WTC11 (cell line): ENCODE measurements at regions not wholly inside any gene's neighbourhood (a gene's known extent, or its start where the extent isn't known, plus 50 kb on each side); places are given as distances from the start of the nearest gene placed in this dataset.
"Not testable (repeated sequence)": the region's sequence is repeated elsewhere in the genome, so short reads cannot be mapped to it uniquely, and the experiment has no call there.

ENCODE experiments used
- ATAC-seq: fragments of 200-7000 bp; cut with Tn5 transposase; 2 replicates; pipeline ENCODE4 v1.10.0; 2021; ENCODE audit warnings: mild to moderate bottlenecking, moderate library complexity
- CTCF ChIA-PET: fragments of 300-600 bp; sonication (Branson Sonifier 250); formaldehyde crosslinking; loops from one replicate; lab custom pipeline; 2021; ENCODE audit warnings: antibody characterized with exemption; lab: Charles Lee
- POLR2A ChIA-PET: fragments of 350-600 bp; sonication (Branson Sonifier 250); formaldehyde crosslinking; loops from one replicate; lab custom pipeline; 2021; ENCODE audit warnings: antibody characterized with exemption; lab: Charles Lee
- DNase-seq: peaks from one replicate; pipeline ENCODE4 v3.0.0; 2021; ENCODE audit warnings: low spot score
- H3K27ac Mint-ChIP-seq: 2 replicates; pipeline ENCODE4 v1.8.0; 2021; ENCODE audit warnings: mixed read lengths
- H3K27me3 Mint-ChIP-seq: 2 replicates; pipeline ENCODE4 v1.8.0; 2021; ENCODE audit warnings: low read depth, mild to moderate bottlenecking, moderate library complexity, mixed read lengths
- H3K36me3 Mint-ChIP-seq: 2 replicates; pipeline ENCODE4 v1.8.0; 2021; ENCODE audit warnings: mixed read lengths
- H3K4me1 Mint-ChIP-seq: 2 replicates; pipeline ENCODE4 v1.8.0; 2022; ENCODE audit warnings: mixed read lengths
- H3K4me3 Mint-ChIP-seq: 2 replicates; pipeline ENCODE4 v1.8.0; 2021; ENCODE audit warnings: mild to moderate bottlenecking, moderate library complexity, mixed read lengths
- H3K9me3 Mint-ChIP-seq: 2 replicates; pipeline ENCODE4 v1.8.0; 2021; ENCODE audit warnings: mixed read lengths
- AR ChIP-seq: fragments of 250-450 bp; sonication (Bioruptor Pico); IDR thresholded peaks from 2 replicates; pipeline ENCODE4 v1.9.0; 2021; ENCODE audit warnings: mild to moderate bottlenecking
- ARID4B ChIP-seq: sonication (generic); formaldehyde crosslinking; IDR thresholded peaks from 2 replicates; pipeline ENCODE4 v1.8.0; 2023; ENCODE audit warnings: missing genetic modification reagents, mild to moderate bottlenecking, borderline replicate concordance
- CREB1 ChIP-seq: sonication (generic); formaldehyde crosslinking; IDR thresholded peaks from 2 replicates; pipeline ENCODE4 v1.8.0; 2023; ENCODE audit warnings: mild to moderate bottlenecking, missing genetic modification reagents
- ELF4 ChIP-seq: sonication (generic); formaldehyde crosslinking; IDR thresholded peaks from 2 replicates; pipeline ENCODE4 v1.8.1; 2022; ENCODE audit warnings: low read depth, mild to moderate bottlenecking, moderate library complexity, missing genetic modification reagents
- IRF1 ChIP-seq: sonication (generic); formaldehyde crosslinking; IDR thresholded peaks from 2 replicates; pipeline ENCODE4 v1.8.0; 2023; ENCODE audit warnings: missing genetic modification reagents
- IRF2 ChIP-seq: sonication (generic); formaldehyde crosslinking; IDR thresholded peaks from 2 replicates; pipeline ENCODE4 v1.8.0; 2022; ENCODE audit warnings: low read depth, missing genetic modification reagents, borderline replicate concordance
- MXD4 ChIP-seq: fragments of 250-450 bp; sonication (Bioruptor Pico); IDR thresholded peaks from 2 replicates; pipeline ENCODE4 v1.8.0; 2021; ENCODE audit warnings: mild to moderate bottlenecking, moderate library complexity, borderline replicate concordance
- OVOL2 ChIP-seq: fragments of 250-450 bp; sonication (Bioruptor Pico); IDR thresholded peaks from 2 replicates; pipeline ENCODE4 v1.9.0; 2021; ENCODE audit warnings: mild to moderate bottlenecking, borderline replicate concordance
- RELA ChIP-seq: sonication (generic); formaldehyde crosslinking; IDR thresholded peaks from 2 replicates; pipeline ENCODE4 v1.8.1; 2022; ENCODE audit warnings: missing genetic modification reagents, mild to moderate bottlenecking, borderline replicate concordance
- SMAD3 ChIP-seq: sonication (generic); formaldehyde crosslinking; IDR thresholded peaks from 2 replicates; pipeline ENCODE4 v1.8.0; 2022; ENCODE audit warnings: missing genetic modification reagents, mild to moderate bottlenecking, borderline replicate concordance
- SOX15 ChIP-seq: fragments of 250-450 bp; sonication (Bioruptor Pico); IDR thresholded peaks from 2 replicates; pipeline ENCODE4 v1.9.0; 2021; ENCODE audit warnings: mild to moderate bottlenecking
- SP1 ChIP-seq: sonication (generic); formaldehyde crosslinking; conservative IDR thresholded peaks from 2 replicates; pipeline ENCODE4 v1.8.1; 2022; ENCODE audit warnings: missing genetic modification reagents
- TCF7 ChIP-seq: sonication (generic); formaldehyde crosslinking; IDR thresholded peaks from 2 replicates; pipeline ENCODE4 v1.8.0; 2022; ENCODE audit warnings: mild to moderate bottlenecking, low read depth, missing genetic modification reagents, moderate library complexity
- ZBTB21 ChIP-seq: sonication (generic); formaldehyde crosslinking; IDR thresholded peaks from 2 replicates; pipeline ENCODE4 v1.8.1; 2023; ENCODE audit warnings: mild to moderate bottlenecking, missing genetic modification reagents, borderline replicate concordance
- ZNF232 ChIP-seq: sonication (generic); formaldehyde crosslinking; IDR thresholded peaks from 2 replicates; pipeline ENCODE4 v1.8.0; 2022; ENCODE audit warnings: mild to moderate bottlenecking, missing genetic modification reagents
- ZNF263 ChIP-seq: sonication (generic); formaldehyde crosslinking; IDR thresholded peaks from 2 replicates; pipeline ENCODE4 v1.8.1; 2022; ENCODE audit warnings: low read depth, mild to moderate bottlenecking, moderate library complexity, missing genetic modification reagents
- ZNF396 ChIP-seq: fragments of 250-450 bp; sonication (Bioruptor Pico); IDR thresholded peaks from 2 replicates; pipeline ENCODE4 v1.8.0; 2021; ENCODE audit warnings: mild to moderate bottlenecking, moderate library complexity, borderline replicate concordance
- ZNF423 ChIP-seq: fragments of 250-450 bp; sonication (Bioruptor Pico); IDR thresholded peaks from 2 replicates; pipeline ENCODE4 v2.1.2; 2022; ENCODE audit warnings: mild to moderate bottlenecking, moderate library complexity
- ZNF425 ChIP-seq: fragments of 250-450 bp; sonication (Bioruptor Pico); conservative IDR thresholded peaks from 2 replicates; pipeline ENCODE4 v1.9.0; 2021; ENCODE audit warnings: mild to moderate bottlenecking
- ZSCAN18 ChIP-seq: fragments of 250-450 bp; sonication (Bioruptor Pico); IDR thresholded peaks from 2 replicates; pipeline ENCODE4 v2.1.2; 2022; ENCODE audit warnings: mild to moderate bottlenecking, moderate library complexity

GRCh38 chr7:155237730-155238129 lies 59.9 kb upstream of the INSIG1 start:
- peaks cover 19% of the 10 kb centered on the region for H3K4me1 Mint-ChIP-seq
- H3K36me3 Mint-ChIP-seq, result peaks cover 22% of the 10 kb centered on the region
- no peaks in the 10 kb centered on the region; the same call in 1 of the 2 replicates for H3K27me3 Mint-ChIP-seq
- no peak for DNase-seq
- ChIA-PET POLR2A (no interaction called here), CTCF (no interaction called here)
- no peak overlapping the region for H3K27ac Mint-ChIP-seq
- TF ChIP-seq ZNF396 (CRISPR knock-in tag) (no peak), CREB1 (CRISPR knock-in tag) (no peak), ZNF263 (no peak), SMAD3 (no peak), ELF4 (CRISPR knock-in tag) (no peak), IRF2 (CRISPR knock-in tag) (no peak), TCF7 (CRISPR knock-in tag) (no peak)
- H3K4me3 Mint-ChIP-seq, result no peak overlapping the region
- no peak for ATAC-seq
- H3K9me3 Mint-ChIP-seq, result peaks cover 31% of the 10 kb centered on the region

- not testable (repeated sequence) for ATAC-seq, H3K4me3 Mint-ChIP-seq
- peaks cover 37% of the 10 kb centered on the region for H3K36me3 Mint-ChIP-seq
Observed at GRCh38 chr7:155239431-155240087, 58.1 kb upstream of the INSIG1 start.

GRCh38 chr7:155244675-155245074 lies 53.0 kb upstream of the INSIG1 start:
- Mint-ChIP-seq H3K27ac (no peak overlapping the region), H3K27me3 (peaks cover 4% of the 10 kb centered on the region; the same call in 1 of the 2 replicates), H3K36me3 (peaks cover 31% of the 10 kb centered on the region), H3K4me3 (no peak overlapping the region), H3K9me3 (peaks cover 50% of the 10 kb centered on the region), H3K4me1 (peaks cover 12% of the 10 kb centered on the region)
- ChIA-PET POLR2A (no interaction called here), CTCF (no interaction called here)
- ATAC-seq (no peak), DNase-seq (no peak)
- TF ChIP-seq IRF2 (CRISPR knock-in tag) (no peak), ARID4B (CRISPR knock-in tag) (no peak), MXD4 (CRISPR knock-in tag) (no peak), RELA (CRISPR knock-in tag) (no peak), ZNF425 (CRISPR knock-in tag) (no peak), ZNF423 (no peak), ZSCAN18 (CRISPR knock-in tag) (no peak), ZNF232 (CRISPR knock-in tag) (no peak), SP1 (no peak), AR (no peak), ZBTB21 (CRISPR knock-in tag) (no peak), OVOL2 (no peak), SOX15 (CRISPR knock-in tag) (no peak), IRF1 (CRISPR knock-in tag) (no peak)

More at GRCh38 chr7:155239431-155240087, 58.1 kb upstream of the INSIG1 start:
- H3K27me3 Mint-ChIP-seq, POLR2A ChIA-PET, H3K27ac Mint-ChIP-seq, DNase-seq: not testable (repeated sequence)
- CTCF ChIA-PET, result interaction anchor here (1.4 kb wide), 1 partner anchor 117 kb away, joined by 4 read pairs; no protein-coding TSS in a partner anchor
- Mint-ChIP-seq H3K4me1 (peaks cover 19% of the 10 kb centered on the region), H3K9me3 (peaks cover 48% of the 10 kb centered on the region)
